ENCODE measurements at regions not wholly inside any gene's neighbourhood (a gene's known extent, or its start where the extent isn't known, plus 50 kb on each side); places are given as distances from the start of the nearest gene placed in this dataset.

DNA sequence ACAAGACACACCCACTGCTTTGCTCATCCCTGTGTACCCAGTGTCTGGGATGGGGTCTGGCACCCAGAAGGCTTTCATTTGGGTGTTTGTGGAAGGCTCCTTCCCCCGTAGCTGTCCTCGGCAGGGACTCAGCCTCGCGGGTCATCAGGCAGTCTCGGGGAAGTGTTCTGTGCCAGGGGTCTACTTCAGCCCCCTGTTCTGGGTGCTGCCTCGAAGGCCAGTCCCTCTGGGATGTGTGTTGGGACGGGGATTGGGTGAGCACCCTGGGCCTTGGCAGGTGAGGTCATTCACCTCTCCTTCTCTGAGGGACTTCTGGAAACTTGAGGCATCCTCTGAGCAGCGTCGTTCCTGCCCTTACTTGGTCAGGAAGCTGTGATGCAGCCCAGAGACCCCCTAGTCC is 65.5 kb downstream of the RPUSD4 start:
- TF ChIP-seq, protein P1, sequence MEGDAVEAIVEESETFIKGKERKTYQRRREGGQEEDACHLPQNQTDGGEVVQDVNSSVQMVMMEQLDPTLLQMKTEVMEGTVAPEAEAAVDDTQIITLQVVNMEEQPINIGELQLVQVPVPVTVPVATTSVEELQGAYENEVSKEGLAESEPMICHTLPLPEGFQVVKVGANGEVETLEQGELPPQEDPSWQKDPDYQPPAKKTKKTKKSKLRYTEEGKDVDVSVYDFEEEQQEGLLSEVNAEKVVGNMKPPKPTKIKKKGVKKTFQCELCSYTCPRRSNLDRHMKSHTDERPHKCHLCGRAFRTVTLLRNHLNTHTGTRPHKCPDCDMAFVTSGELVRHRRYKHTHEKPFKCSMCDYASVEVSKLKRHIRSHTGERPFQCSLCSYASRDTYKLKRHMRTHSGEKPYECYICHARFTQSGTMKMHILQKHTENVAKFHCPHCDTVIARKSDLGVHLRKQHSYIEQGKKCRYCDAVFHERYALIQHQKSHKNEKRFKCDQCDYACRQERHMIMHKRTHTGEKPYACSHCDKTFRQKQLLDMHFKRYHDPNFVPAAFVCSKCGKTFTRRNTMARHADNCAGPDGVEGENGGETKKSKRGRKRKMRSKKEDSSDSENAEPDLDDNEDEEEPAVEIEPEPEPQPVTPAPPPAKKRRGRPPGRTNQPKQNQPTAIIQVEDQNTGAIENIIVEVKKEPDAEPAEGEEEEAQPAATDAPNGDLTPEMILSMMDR (conservative IDR thresholded peaks at IDR 0.05 in 1 of 2, IDR thresholded peaks at IDR 0.05 in 1 of 2; ENCODE audit: low read depth in 1 of 2, low read length in 2 of 2) = no peak
- no peak for TF ChIP-seq EZH2 (IDR thresholded peaks at IDR 0.05; ENCODE audit: low read length, missing control alignments)

Measured in fibroblast of lung (primary cell).